Stomach (tissue), 4 donors: ENCODE measurements at regions not wholly inside any gene's neighbourhood (a gene's known extent, or its start where the extent isn't known, plus 50 kb on each side); places are given as distances from the start of the nearest gene placed in this dataset.

ENCODE experiments used
- EP300 ChIP-seq: sonication (generic); formaldehyde crosslinking; IDR thresholded peaks from one replicate; pipeline ENCODE4 v1.6.1; 2017; ENCODE audit warnings: antibody characterized with exemption
- POLR2A ChIP-seq, 4 donors: fragments of 450-650 bp; IDR thresholded peaks; one replicate each; pipeline ENCODE4 v1.6.1; 2016; ENCODE audit warnings: antibody characterized with exemption in 4 of 4, control low read depth in 2 of 4, mild to moderate bottlenecking in 1 of 4, moderate library complexity in 1 of 4
- TF ChIP-seq, protein P1 (sequence below), 7 experiments: fragments of 450-650 bp in 4 of 7; fragments of 200-600 bp in 3 of 7; sonication (generic) in 3 of 7; IDR thresholded peaks; one replicate each; pipeline ENCODE4 v1.5.1; 2016 to 2019; ENCODE audit warnings: antibody characterized with exemption in 7 of 7, control low read depth in 2 of 7, mild to moderate bottlenecking in 1 of 7

GRCh38 chr2:216571178-216571908 is 61.9 kb upstream of the IGFBP2 start:
- TF ChIP-seq, protein P1, sequence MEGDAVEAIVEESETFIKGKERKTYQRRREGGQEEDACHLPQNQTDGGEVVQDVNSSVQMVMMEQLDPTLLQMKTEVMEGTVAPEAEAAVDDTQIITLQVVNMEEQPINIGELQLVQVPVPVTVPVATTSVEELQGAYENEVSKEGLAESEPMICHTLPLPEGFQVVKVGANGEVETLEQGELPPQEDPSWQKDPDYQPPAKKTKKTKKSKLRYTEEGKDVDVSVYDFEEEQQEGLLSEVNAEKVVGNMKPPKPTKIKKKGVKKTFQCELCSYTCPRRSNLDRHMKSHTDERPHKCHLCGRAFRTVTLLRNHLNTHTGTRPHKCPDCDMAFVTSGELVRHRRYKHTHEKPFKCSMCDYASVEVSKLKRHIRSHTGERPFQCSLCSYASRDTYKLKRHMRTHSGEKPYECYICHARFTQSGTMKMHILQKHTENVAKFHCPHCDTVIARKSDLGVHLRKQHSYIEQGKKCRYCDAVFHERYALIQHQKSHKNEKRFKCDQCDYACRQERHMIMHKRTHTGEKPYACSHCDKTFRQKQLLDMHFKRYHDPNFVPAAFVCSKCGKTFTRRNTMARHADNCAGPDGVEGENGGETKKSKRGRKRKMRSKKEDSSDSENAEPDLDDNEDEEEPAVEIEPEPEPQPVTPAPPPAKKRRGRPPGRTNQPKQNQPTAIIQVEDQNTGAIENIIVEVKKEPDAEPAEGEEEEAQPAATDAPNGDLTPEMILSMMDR (IDR thresholded peaks at IDR 0.05): no peak
- TF ChIP-seq POLR2A (IDR thresholded peaks at IDR 0.05) (no peak), EP300 (no peak)
